ENCODE measurements at regions not wholly inside any gene's neighbourhood (a gene's known extent, or its start where the extent isn't known, plus 50 kb on each side); places are given as distances from the start of the nearest gene placed in this dataset.

GRCh38 chr6:54533567-54533966 is 225.3 kb downstream of the TINAG start:
- TF ChIP-seq POLR2AphosphoS5 (IDR thresholded peaks at IDR 0.05; ENCODE audit: borderline replicate concordance, low read depth, low read length): no peak
- TF ChIP-seq EZH2 (IDR thresholded peaks at IDR 0.05): no peak
- TF ChIP-seq FOXP2 (optimal IDR thresholded peaks at IDR 0.05; ENCODE audit: control extremely low read depth, extremely low read length, insufficient read depth): no peak

Measured in SK-N-MC (cell line).